Amniotic epithelial cell (primary cell): ENCODE measurements at regions not wholly inside any gene's neighbourhood (a gene's known extent, or its start where the extent isn't known, plus 50 kb on each side); places are given as distances from the start of the nearest gene placed in this dataset.

Experiments used
- DNase-seq: peaks from one replicate; pipeline ENCODE4 v3.0.0-alpha.2; 2010; ENCODE audit warnings: low read depth

GRCh38 chr13:55245005-55245644, 1895.6 kb upstream of the PRR20A start:
- no peak for DNase-seq

- DNase-seq = no peak
Measured at GRCh38 chr13:55255236-55255635, 1885.5 kb upstream of the PRR20A start.

DNA sequence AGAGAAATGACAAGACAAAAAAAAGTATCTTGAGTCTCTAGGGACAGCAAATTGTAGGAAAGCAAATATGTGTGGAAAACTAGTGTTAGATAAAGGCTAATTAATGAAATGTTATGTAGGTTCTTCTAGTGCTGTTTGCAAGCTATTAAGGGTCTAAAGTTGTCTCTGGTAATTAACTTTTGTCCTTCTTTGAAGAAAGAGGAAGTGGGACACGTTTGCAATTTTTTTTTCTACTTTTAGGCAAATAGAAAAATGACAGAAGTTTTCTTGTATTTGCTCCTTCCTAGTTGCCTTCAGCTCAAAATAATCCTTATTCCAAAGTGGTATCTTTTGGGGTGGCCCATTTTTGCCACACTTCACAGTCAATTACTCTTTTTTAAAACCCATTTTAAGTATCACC, 1877.7 kb upstream of the PRR20A start:
- DNase-seq = no peak

- no peak for DNase-seq
Measured at GRCh38 chr13:55266644-55267043, 1874.1 kb upstream of the PRR20A start.

DNA sequence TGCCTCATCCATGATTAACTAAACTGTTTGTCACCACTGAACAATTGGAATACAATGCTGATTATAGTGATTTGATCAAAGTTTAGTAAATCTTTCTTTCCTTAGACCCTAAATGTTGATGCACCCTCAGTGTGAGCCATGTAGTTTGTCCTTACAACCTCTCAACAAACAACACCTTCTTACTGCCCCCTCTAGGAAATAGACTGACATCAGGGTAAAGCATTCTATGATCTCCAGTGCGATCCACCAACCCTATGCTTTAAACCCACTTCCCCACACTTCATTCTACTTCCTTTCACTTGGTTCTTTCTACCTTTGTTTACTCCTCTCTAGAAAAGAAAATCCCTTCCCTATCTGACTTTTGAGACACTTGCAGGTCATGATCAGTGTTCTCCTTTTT, 1842.5 kb upstream of the PRR20A start:
- no peak for DNase-seq

- no peak for DNase-seq
Measured at GRCh38 chr13:55302568-55302967, 1838.2 kb upstream of the PRR20A start.

GRCh38 chr13:55307909-55308308, 1832.8 kb upstream of the PRR20A start:
- no peak for DNase-seq

DNA sequence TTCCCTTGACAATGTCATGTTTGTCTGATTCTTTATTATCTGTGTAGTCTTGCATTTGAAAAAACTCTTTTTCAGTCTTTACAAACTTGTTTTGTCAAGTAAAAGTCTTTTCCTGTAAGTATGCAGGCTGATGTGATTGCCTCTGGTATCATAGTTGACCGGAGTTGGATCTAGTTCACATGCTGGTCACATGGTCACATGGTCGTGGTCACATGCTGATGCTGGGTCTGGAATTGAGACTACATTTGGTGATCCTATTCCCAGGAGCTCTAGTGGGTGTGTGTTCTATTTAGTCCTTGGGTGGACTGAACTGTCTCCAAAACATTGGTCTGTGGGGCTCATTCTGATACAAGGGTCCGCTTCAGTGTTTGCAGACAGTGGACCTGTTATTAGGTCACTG, 1798.8 kb upstream of the PRR20A start:
- DNase-seq = no peak

GRCh38 chr13:55345224-55345623, 1795.5 kb upstream of the PRR20A start:
- no peak for DNase-seq

DNA sequence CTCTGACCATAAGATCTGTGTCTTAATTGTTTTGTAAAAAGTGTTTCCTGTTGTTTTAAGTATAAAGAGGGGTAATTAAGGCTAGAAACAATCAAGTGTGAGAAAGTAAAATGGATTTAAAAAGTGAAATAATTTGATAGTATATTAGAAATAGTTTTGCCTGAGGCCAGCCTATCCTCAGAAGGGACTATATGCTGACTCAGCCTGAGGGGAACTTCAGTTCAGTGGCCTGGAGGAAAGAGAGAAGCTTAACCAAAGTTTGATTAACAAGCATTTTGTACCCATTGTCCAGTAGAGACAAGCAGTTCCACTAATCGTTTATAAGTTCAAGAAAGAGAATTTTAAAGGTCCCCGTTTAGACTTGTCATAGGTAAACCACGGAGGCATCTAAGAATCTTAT, 1793.2 kb upstream of the PRR20A start:
- no peak for DNase-seq

- no peak for DNase-seq
Measured at GRCh38 chr13:55359067-55359466, 1781.7 kb upstream of the PRR20A start.

DNA sequence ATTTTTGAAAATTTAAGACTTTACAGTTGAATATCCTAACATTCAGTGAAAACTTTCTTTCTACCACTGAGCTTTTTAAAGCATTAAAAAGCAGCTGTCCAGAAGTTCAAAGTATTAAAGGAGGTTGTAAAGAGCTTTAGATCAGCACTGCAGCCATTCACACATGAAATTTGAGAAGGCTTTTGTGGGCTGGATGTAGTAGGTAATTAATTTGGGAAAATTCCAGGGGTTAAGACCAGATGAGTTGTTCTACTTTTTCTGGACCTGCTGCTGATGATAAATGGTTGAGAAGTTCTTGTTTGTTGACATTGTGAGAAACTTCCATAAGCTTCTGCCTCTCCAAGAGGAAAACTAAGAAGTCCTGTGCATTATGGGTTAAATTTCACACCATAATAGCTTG, 1779.6 kb upstream of the PRR20A start:
- DNase-seq = no peak

DNA sequence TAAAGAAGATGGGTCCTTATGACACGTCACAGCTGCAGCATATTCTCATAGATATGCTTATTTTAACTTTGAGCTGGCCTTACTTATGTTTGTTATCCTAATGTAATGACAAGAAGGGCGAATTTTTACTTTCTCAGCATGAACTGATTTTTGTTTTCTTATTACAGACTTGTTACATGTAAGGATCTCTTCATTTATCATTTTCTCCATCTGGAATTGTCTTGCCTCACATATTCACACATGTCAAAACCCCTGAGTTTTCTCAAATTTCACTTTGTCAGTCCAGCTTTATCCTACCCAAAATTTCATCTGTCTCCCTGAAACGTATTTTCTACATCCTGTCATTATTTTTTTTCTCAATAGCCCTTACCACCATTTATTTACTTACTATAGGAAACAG, 1774.0 kb upstream of the PRR20A start:
- no peak for DNase-seq

GRCh38 chr13:55394470-55394869, 1746.2 kb upstream of the PRR20A start:
- no peak for DNase-seq

- DNase-seq = no peak
Measured at GRCh38 chr13:55402870-55403269, 1737.8 kb upstream of the PRR20A start.

DNA sequence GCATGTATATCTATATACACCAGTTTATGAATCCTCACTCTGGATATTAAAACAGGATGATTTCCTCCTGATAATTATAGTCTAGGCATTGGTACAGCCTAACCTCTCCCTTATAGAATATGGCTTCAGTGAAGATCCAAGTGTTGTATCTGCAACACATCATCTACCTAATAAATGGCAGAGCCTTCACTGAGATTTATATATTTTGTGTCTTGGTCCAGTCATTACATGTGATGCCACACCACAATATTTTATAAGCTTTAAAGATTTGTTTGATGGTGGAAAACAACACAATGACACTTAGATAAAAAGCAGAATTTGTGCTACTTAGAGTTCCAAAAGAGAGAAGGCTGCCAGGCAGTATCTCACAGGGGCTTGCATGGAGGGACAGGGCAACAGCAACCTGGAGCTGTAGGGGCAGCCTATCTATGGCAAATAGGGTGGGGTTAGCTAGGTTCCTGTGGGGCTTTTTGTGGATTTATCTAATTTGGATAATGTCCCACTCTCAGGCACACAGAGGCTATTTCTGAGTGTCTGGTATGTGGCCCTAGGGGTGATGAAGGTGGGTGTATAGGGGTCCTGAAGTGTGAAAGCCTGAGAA, 1736.7 kb upstream of the PRR20A start:
- DNase-seq = no peak

GRCh38 chr13:55410398-55411330, 1730.1 kb upstream of the PRR20A start:
- no peak for DNase-seq

- no peak for DNase-seq
Measured at GRCh38 chr13:55418095-55418494, 1722.6 kb upstream of the PRR20A start.

DNA sequence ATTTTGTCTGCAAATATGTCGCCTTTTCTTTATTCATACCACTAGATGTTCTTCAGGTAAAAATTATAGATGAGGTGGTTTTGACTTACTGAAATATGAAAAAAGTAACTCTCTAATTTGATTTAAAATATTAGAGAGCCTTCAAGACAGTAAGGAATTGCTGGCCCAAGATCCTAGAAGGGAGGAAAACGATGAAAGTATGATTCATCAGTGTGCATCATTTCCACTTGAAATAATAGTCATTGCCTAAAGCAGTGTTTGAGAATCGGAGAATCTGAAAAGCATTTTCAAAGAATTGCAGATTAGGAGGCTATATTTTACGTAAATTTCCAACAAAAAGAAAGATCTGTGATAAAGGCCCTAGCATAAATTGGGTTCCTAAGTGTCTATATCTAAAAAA, 1707.9 kb upstream of the PRR20A start:
- no peak for DNase-seq

GRCh38 chr13:55437162-55437561, 1703.6 kb upstream of the PRR20A start:
- DNase-seq = no peak

GRCh38 chr13:55439450-55439849, 1701.3 kb upstream of the PRR20A start:
- DNase-seq = no peak

DNA sequence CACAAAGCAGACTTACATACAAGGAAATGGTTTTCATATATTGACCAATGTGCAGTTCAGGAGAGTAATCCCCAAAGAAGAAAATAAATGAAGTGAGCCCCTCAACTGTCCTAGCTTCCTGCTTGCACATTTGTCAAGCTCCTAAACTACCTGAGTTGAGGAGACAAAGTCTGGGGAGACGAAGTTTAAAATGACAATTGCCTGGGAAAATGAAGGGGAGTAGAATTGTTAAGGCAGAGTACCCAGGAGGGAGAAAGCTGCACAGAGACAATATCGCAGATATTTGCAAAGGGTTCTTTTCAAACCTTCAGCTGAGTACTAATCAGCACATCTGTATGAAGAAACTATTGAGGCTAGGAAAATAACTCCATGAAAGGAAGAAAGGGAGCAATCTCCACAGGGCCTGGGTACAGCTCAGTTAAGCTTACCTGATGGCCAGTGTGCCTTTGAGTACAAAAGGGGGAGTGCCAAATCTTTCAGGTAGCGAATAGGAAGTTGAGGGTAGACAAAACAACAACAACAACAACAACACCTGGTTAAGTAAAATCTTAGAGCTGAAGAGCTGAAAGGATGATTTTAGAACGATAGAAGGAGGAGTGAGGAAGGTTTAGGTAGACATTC, 1700.1 kb upstream of the PRR20A start:
- no peak for DNase-seq

GRCh38 chr13:55464222-55464621, 1676.5 kb upstream of the PRR20A start:
- no peak for DNase-seq
